IMR-90 (cell line): ENCODE measurements at regions not wholly inside any gene's neighbourhood (a gene's known extent, or its start where the extent isn't known, plus 50 kb on each side); places are given as distances from the start of the nearest gene placed in this dataset.

Experiments used
- POLR2A ChIP-seq: IDR thresholded peaks from 2 replicates; pipeline ENCODE4 v1.6.1; 2012; ENCODE audit warnings: mild to moderate bottlenecking, low read depth, low read length
- TF ChIP-seq, protein P1 (sequence below): conservative IDR thresholded peaks from 2 replicates; pipeline ENCODE4 v1.5.1; 2012; ENCODE audit warnings: mild to moderate bottlenecking, low read depth, low read length, improper control_type of control experiment

DNA sequence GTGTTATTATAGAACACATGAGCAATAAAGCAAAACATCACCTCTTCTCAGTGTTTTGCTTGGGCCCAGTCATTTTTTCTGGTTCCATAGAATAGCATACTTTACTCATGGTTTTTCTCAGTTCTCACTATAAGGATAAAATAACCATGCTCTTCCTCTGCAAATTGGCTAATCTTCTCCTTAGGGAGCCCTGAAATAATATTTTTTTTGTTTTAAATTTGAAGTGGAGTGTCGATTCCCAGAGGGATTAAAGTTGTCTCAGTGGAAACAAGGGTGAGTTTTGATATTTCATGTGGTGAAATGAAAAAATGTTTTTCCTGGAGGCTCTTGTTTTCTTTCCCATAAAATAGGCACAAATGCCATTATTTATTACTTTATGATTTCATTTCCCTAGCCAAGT, 127.3 kb downstream of the NOC3L start:
- no peak for TF ChIP-seq POLR2A
- TF ChIP-seq, protein P1, sequence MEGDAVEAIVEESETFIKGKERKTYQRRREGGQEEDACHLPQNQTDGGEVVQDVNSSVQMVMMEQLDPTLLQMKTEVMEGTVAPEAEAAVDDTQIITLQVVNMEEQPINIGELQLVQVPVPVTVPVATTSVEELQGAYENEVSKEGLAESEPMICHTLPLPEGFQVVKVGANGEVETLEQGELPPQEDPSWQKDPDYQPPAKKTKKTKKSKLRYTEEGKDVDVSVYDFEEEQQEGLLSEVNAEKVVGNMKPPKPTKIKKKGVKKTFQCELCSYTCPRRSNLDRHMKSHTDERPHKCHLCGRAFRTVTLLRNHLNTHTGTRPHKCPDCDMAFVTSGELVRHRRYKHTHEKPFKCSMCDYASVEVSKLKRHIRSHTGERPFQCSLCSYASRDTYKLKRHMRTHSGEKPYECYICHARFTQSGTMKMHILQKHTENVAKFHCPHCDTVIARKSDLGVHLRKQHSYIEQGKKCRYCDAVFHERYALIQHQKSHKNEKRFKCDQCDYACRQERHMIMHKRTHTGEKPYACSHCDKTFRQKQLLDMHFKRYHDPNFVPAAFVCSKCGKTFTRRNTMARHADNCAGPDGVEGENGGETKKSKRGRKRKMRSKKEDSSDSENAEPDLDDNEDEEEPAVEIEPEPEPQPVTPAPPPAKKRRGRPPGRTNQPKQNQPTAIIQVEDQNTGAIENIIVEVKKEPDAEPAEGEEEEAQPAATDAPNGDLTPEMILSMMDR = no peak
